ENCODE measurements at regions not wholly inside any gene's neighbourhood (a gene's known extent, or its start where the extent isn't known, plus 50 kb on each side); places are given as distances from the start of the nearest gene placed in this dataset.

DNA sequence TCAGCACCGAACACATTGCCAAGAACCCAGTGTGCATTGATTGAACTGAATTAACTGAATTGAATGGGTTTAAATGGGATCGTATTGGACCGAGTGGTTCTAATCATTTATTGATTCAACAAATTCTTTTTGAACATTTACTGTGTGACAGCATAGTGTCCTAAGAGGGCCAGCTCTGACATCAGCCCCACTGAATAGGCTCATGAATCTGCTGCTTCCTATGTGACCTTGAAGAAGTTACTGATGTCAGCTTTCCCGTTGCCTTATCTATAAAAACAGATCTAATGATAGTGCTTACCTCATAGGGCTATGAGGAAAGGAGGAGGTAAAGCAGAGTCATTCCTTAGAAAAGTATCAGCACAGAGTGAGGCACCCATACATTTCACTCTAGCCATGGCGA, 226.3 kb downstream of the CBLN1 start:
- peak; percentile 37 for DNase-seq
- no peak overlapping the region for H3K27ac ChIP-seq (ENCODE audit: low read length)
- no peak overlapping the region for H2AFZ ChIP-seq (ENCODE audit: low read length)
- H3K79me2 ChIP-seq (ENCODE audit: low read length) = no peaks in the 10 kb centered on the region
- peaks cover 13% of the 10 kb centered on the region for H3K4me1 ChIP-seq (ENCODE audit: low read length)
- H3K9ac ChIP-seq (ENCODE audit: low read length) = no peak overlapping the region
- H4K20me1 ChIP-seq (ENCODE audit: insufficient read depth, low read depth, low read length) = no peaks in the 10 kb centered on the region
- H3K27me3 ChIP-seq (ENCODE audit: low read length) = no peaks in the 10 kb centered on the region
- no peaks in the 10 kb centered on the region for H3K36me3 ChIP-seq (ENCODE audit: insufficient read depth, low read length)
- H3K4me3 ChIP-seq (ENCODE audit: low read length) = no peak overlapping the region
- no peaks in the 10 kb centered on the region for H3K9me2 ChIP-seq (replicated peaks; ENCODE audit: insufficient read depth, low read length)
- H3K4me2 ChIP-seq (ENCODE audit: low read depth, low read length, poor library complexity, severe bottlenecking) = no peak overlapping the region
- no peaks in the 10 kb centered on the region for H3K9me3 ChIP-seq (ENCODE audit: low read length)

DNA sequence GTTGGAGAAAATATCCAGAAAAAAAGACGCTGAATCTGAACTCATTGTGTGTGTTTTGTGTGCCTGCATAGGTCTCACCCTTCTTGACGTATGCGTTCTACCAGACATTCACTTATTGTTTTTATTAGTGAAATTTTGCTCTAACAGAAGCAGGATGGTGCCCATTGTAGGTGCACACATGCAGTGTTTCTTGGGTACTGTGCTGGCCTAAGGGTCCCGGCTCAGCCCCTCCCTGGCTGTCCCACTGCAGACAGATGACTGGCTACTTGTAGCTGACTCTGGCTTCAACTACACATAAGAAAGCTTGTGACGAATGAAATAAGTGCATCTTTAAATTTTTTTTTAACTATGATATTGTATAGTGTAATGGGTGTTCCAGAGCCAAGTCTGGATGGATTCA, 227.0 kb downstream of the CBLN1 start:
- Histone ChIP-seq H3K4me1 (ENCODE audit: low read length) (peaks cover 13% of the 10 kb centered on the region), H3K9me3 (ENCODE audit: low read length) (no peaks in the 10 kb centered on the region), H3K79me2 (ENCODE audit: low read length) (no peaks in the 10 kb centered on the region), H3K36me3 (ENCODE audit: insufficient read depth, low read length) (no peaks in the 10 kb centered on the region), H4K20me1 (ENCODE audit: insufficient read depth, low read depth, low read length) (no peaks in the 10 kb centered on the region), H3K4me3 (ENCODE audit: low read length) (no peak overlapping the region), H3K27me3 (ENCODE audit: low read length) (no peaks in the 10 kb centered on the region), H3K9me2 (replicated peaks; ENCODE audit: insufficient read depth, low read length) (no peaks in the 10 kb centered on the region), H3K4me2 (ENCODE audit: low read depth, low read length, poor library complexity, severe bottlenecking) (no peak overlapping the region), H3K27ac (ENCODE audit: low read length) (no peak overlapping the region), H3K9ac (ENCODE audit: low read length) (no peak overlapping the region), H2AFZ (ENCODE audit: low read length) (no peak overlapping the region)
- no peak for DNase-seq

DNA sequence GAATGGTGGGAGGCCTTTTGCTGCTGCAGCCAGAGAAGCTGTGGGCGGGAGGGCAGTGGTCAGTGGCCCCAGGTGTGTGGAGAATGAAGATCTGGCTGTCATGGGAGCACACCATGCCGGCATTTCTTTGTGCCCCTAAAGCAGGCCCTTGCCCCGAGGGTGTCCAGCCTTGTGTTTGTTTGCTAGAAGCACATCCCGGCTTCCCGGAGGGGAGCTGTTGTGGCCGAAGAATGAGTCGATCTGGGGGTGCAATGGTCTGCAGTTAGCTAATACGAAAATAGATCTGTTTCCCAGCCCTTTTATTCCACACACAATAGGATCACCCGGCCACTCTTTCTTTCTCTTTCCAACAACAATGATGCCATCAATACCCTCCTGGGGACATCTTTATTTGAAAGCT, 228.8 kb downstream of the CBLN1 start:
- Histone ChIP-seq H4K20me1 (ENCODE audit: insufficient read depth, low read depth, low read length) (no peaks in the 10 kb centered on the region), H3K9me3 (ENCODE audit: low read length) (no peaks in the 10 kb centered on the region), H3K4me3 (ENCODE audit: low read length) (no peak overlapping the region), H3K36me3 (ENCODE audit: insufficient read depth, low read length) (no peaks in the 10 kb centered on the region), H3K9me2 (replicated peaks; ENCODE audit: insufficient read depth, low read length) (no peaks in the 10 kb centered on the region), H3K27ac (ENCODE audit: low read length) (no peak overlapping the region), H3K4me1 (ENCODE audit: low read length) (peaks cover 13% of the 10 kb centered on the region), H3K79me2 (ENCODE audit: low read length) (no peaks in the 10 kb centered on the region), H3K27me3 (ENCODE audit: low read length) (no peaks in the 10 kb centered on the region), H2AFZ (ENCODE audit: low read length) (no peak overlapping the region), H3K4me2 (ENCODE audit: low read depth, low read length, poor library complexity, severe bottlenecking) (no peak overlapping the region), H3K9ac (ENCODE audit: low read length) (no peak overlapping the region)
- DNase-seq = no peak

DNA sequence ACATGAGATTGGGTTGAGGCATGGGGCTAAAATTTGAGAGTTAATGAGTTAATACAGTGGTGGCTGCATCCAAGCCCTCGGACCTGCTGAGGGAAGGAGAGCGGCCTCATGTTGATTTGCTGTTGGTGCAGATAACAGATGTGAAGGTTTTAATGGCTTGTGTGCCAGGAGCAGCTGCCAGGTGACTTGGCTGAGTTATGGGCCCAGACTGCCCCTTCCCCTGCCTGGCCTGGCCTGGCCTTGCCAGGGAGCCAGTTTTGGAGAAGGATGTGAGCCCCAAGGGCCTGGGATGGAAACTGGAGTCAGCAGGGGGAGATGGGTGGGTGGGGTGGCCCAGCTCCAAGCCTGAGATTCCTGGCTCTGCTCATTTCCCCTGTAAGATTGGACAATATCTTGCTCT, 230.1 kb downstream of the CBLN1 start:
- Histone ChIP-seq H3K9me3 (ENCODE audit: low read length) (no peaks in the 10 kb centered on the region), H2AFZ (ENCODE audit: low read length) (no peak overlapping the region), H3K9ac (ENCODE audit: low read length) (no peak overlapping the region), H3K4me3 (ENCODE audit: low read length) (no peak overlapping the region), H3K4me1 (ENCODE audit: low read length) (peaks cover 7% of the 10 kb centered on the region), H3K79me2 (ENCODE audit: low read length) (no peaks in the 10 kb centered on the region), H3K4me2 (ENCODE audit: low read depth, low read length, poor library complexity, severe bottlenecking) (no peak overlapping the region), H3K27me3 (ENCODE audit: low read length) (no peaks in the 10 kb centered on the region), H3K36me3 (ENCODE audit: insufficient read depth, low read length) (no peaks in the 10 kb centered on the region), H4K20me1 (ENCODE audit: insufficient read depth, low read depth, low read length) (no peaks in the 10 kb centered on the region), H3K9me2 (replicated peaks; ENCODE audit: insufficient read depth, low read length) (no peaks in the 10 kb centered on the region), H3K27ac (ENCODE audit: low read length) (no peak overlapping the region)
- DNase-seq = no peak

DNA sequence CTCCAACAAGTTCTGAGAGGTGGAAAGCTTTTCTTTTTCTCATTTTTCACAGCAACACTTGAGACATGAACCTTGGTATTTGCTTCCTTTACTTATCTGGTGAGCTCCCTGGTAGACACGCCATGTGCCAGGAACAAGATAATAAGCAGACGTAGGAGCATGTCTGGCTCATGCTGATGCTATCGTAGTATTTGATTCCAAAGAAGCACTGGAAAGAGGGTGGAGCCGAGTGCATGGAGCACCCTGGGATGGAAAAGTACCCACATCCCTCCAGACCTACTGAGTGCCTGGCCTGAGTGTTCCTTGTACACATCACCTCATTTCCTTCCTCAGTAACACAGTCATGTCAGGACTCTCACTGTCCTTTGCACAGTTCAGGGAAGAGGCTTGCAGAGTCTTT, 231.0 kb downstream of the CBLN1 start:
- Histone ChIP-seq H3K4me3 (ENCODE audit: low read length) (no peak overlapping the region), H3K9me3 (ENCODE audit: low read length) (no peaks in the 10 kb centered on the region), H3K27ac (ENCODE audit: low read length) (no peak overlapping the region), H3K9ac (ENCODE audit: low read length) (no peak overlapping the region), H3K9me2 (replicated peaks; ENCODE audit: insufficient read depth, low read length) (no peaks in the 10 kb centered on the region), H3K4me2 (ENCODE audit: low read depth, low read length, poor library complexity, severe bottlenecking) (no peak overlapping the region), H3K4me1 (ENCODE audit: low read length) (no peaks in the 10 kb centered on the region), H3K79me2 (ENCODE audit: low read length) (no peaks in the 10 kb centered on the region), H3K27me3 (ENCODE audit: low read length) (no peaks in the 10 kb centered on the region), H4K20me1 (ENCODE audit: insufficient read depth, low read depth, low read length) (no peaks in the 10 kb centered on the region), H3K36me3 (ENCODE audit: insufficient read depth, low read length) (no peaks in the 10 kb centered on the region), H2AFZ (ENCODE audit: low read length) (no peak overlapping the region)
- DNase-seq = no peak

- H3K9ac ChIP-seq (ENCODE audit: low read length) = no peak overlapping the region
- H4K20me1 ChIP-seq (ENCODE audit: insufficient read depth, low read depth, low read length) = no peaks in the 10 kb centered on the region
- DNase-seq = no peak
- H3K4me3 ChIP-seq (ENCODE audit: low read length) = no peak overlapping the region
- no peak overlapping the region for H3K4me2 ChIP-seq (ENCODE audit: low read depth, low read length, poor library complexity, severe bottlenecking)
- no peaks in the 10 kb centered on the region for H3K9me3 ChIP-seq (ENCODE audit: low read length)
- H2AFZ ChIP-seq (ENCODE audit: low read length) = no peak overlapping the region
- H3K27me3 ChIP-seq (ENCODE audit: low read length) = no peaks in the 10 kb centered on the region
- no peaks in the 10 kb centered on the region for H3K36me3 ChIP-seq (ENCODE audit: insufficient read depth, low read length)
- H3K4me1 ChIP-seq (ENCODE audit: low read length) = no peaks in the 10 kb centered on the region
- no peak overlapping the region for H3K27ac ChIP-seq (ENCODE audit: low read length)
- H3K9me2 ChIP-seq (replicated peaks; ENCODE audit: insufficient read depth, low read length) = no peaks in the 10 kb centered on the region
- no peaks in the 10 kb centered on the region for H3K79me2 ChIP-seq (ENCODE audit: low read length)
Measured at GRCh38 chr16:49049644-49050043, 232.0 kb downstream of the CBLN1 start.

DNA sequence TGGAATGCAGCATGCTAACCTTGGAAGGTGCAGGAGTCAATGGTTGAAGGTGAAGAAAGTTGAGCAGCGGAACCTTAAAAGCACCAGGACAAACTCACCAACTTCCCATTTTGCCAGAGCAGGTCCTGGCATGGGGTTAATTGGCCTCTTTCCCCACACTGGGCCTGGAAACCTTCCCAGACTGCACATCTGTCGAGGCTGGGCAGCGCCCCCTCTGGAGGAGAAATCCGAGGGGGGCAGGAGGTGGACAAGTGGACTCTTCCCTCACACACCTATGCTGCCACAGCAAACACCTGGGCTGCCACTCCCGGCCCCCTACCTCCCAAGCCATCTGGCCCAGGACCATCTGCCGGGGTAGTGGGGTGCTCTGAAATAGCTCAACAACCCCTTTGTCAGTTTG, 232.4 kb downstream of the CBLN1 start:
- Histone ChIP-seq H3K36me3 (ENCODE audit: insufficient read depth, low read length) (no peaks in the 10 kb centered on the region), H3K4me3 (ENCODE audit: low read length) (no peak overlapping the region), H4K20me1 (ENCODE audit: insufficient read depth, low read depth, low read length) (no peaks in the 10 kb centered on the region), H2AFZ (ENCODE audit: low read length) (no peak overlapping the region), H3K27me3 (ENCODE audit: low read length) (no peaks in the 10 kb centered on the region), H3K4me2 (ENCODE audit: low read depth, low read length, poor library complexity, severe bottlenecking) (no peak overlapping the region), H3K79me2 (ENCODE audit: low read length) (no peaks in the 10 kb centered on the region), H3K9me2 (replicated peaks; ENCODE audit: insufficient read depth, low read length) (no peaks in the 10 kb centered on the region), H3K27ac (ENCODE audit: low read length) (no peak overlapping the region), H3K9ac (ENCODE audit: low read length) (no peak overlapping the region), H3K4me1 (ENCODE audit: low read length) (no peaks in the 10 kb centered on the region), H3K9me3 (ENCODE audit: low read length) (no peaks in the 10 kb centered on the region)
- DNase-seq = no peak

DNA sequence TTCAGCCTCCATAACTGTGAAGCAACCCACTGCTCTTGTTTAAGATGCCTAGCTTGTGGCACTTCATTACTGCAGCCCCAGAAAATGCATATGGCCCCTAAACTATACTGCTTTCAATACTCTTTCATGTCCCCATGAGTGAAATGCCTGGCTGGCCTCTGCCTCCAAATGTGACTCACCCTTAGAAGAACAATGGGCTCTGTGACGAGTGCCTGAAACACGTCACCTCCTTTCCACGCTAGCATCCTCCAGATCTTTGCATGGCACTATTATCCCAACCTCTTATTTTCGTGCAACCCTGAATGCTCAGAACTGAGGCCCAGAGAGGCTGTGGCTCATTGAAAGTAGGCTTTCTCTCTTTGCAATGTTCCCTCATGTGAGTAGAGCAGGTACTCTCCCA, 233.1 kb downstream of the CBLN1 start:
- H3K79me2 ChIP-seq (ENCODE audit: low read length) = no peaks in the 10 kb centered on the region
- no peak overlapping the region for H2AFZ ChIP-seq (ENCODE audit: low read length)
- no peak overlapping the region for H3K4me2 ChIP-seq (ENCODE audit: low read depth, low read length, poor library complexity, severe bottlenecking)
- H4K20me1 ChIP-seq (ENCODE audit: insufficient read depth, low read depth, low read length) = no peaks in the 10 kb centered on the region
- H3K27me3 ChIP-seq (ENCODE audit: low read length) = no peaks in the 10 kb centered on the region
- no peaks in the 10 kb centered on the region for H3K9me2 ChIP-seq (replicated peaks; ENCODE audit: insufficient read depth, low read length)
- no peak overlapping the region for H3K4me3 ChIP-seq (ENCODE audit: low read length)
- no peaks in the 10 kb centered on the region for H3K4me1 ChIP-seq (ENCODE audit: low read length)
- H3K27ac ChIP-seq (ENCODE audit: low read length) = no peak overlapping the region
- no peaks in the 10 kb centered on the region for H3K9me3 ChIP-seq (ENCODE audit: low read length)
- DNase-seq = peak; percentile 21
- no peak overlapping the region for H3K9ac ChIP-seq (ENCODE audit: low read length)
- no peaks in the 10 kb centered on the region for H3K36me3 ChIP-seq (ENCODE audit: insufficient read depth, low read length)

GRCh38 chr16:49036126-49036525, 245.5 kb downstream of the CBLN1 start:
- no peak overlapping the region for H3K4me2 ChIP-seq (ENCODE audit: low read depth, low read length, poor library complexity, severe bottlenecking)
- no peak for DNase-seq
- H3K27me3 ChIP-seq (ENCODE audit: low read length) = no peaks in the 10 kb centered on the region
- H2AFZ ChIP-seq (ENCODE audit: low read length) = no peak overlapping the region
- no peaks in the 10 kb centered on the region for H3K79me2 ChIP-seq (ENCODE audit: low read length)
- no peak overlapping the region for H3K9ac ChIP-seq (ENCODE audit: low read length)
- H3K27ac ChIP-seq (ENCODE audit: low read length) = no peak overlapping the region
- no peaks in the 10 kb centered on the region for H3K9me2 ChIP-seq (replicated peaks; ENCODE audit: insufficient read depth, low read length)
- H3K36me3 ChIP-seq (ENCODE audit: insufficient read depth, low read length) = no peaks in the 10 kb centered on the region
- no peaks in the 10 kb centered on the region for H4K20me1 ChIP-seq (ENCODE audit: insufficient read depth, low read depth, low read length)
- no peak overlapping the region for H3K4me3 ChIP-seq (ENCODE audit: low read length)
- H3K9me3 ChIP-seq (ENCODE audit: low read length) = no peaks in the 10 kb centered on the region
- H3K4me1 ChIP-seq (ENCODE audit: low read length) = no peaks in the 10 kb centered on the region
